ENCODE measurements at regions not wholly inside any gene's neighbourhood (a gene's known extent, or its start where the extent isn't known, plus 50 kb on each side); places are given as distances from the start of the nearest gene placed in this dataset.

DNA sequence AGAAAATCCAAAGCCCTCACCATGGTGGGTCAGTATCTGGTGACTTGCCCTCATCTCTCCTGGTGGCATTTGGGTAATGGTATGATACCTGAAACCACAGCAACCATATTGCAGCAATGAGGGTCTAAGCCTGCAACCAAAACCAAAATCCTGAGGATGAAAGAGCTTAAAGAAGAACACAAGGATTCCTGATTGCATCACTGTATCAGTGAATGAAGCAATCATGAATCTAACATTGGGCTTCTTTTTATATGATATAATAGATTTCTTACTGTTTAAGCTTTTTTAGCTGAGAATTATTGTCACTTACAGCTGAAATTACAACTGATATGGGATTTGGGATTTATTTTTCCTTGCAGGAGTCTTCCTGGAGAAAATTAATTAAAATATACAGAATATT lies 269.9 kb downstream of the MEF2C start:
- no peak for DNase-seq
- H3K4me3 Mint-ChIP-seq (ENCODE audit: low read depth, unreplicated experiment), result no peak overlapping the region
- no peak overlapping the region for H3K27ac Mint-ChIP-seq (ENCODE audit: unreplicated experiment)
- intact Hi-C loops (cut with micrococcal nuclease; ENCODE audit: unreplicated experiment), result no loop called here
- H3K4me1 Mint-ChIP-seq (ENCODE audit: low read depth, unreplicated experiment), result no peaks in the 10 kb centered on the region
- CTCF ChIA-PET, result no interaction called here
- TF ChIP-seq, protein P1, sequence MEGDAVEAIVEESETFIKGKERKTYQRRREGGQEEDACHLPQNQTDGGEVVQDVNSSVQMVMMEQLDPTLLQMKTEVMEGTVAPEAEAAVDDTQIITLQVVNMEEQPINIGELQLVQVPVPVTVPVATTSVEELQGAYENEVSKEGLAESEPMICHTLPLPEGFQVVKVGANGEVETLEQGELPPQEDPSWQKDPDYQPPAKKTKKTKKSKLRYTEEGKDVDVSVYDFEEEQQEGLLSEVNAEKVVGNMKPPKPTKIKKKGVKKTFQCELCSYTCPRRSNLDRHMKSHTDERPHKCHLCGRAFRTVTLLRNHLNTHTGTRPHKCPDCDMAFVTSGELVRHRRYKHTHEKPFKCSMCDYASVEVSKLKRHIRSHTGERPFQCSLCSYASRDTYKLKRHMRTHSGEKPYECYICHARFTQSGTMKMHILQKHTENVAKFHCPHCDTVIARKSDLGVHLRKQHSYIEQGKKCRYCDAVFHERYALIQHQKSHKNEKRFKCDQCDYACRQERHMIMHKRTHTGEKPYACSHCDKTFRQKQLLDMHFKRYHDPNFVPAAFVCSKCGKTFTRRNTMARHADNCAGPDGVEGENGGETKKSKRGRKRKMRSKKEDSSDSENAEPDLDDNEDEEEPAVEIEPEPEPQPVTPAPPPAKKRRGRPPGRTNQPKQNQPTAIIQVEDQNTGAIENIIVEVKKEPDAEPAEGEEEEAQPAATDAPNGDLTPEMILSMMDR (IDR thresholded peaks at IDR 0.05; ENCODE audit: unreplicated experiment), result no peak
- BruUV-seq (replicated peaks), result no TSS peak
- no peaks in the 10 kb centered on the region for H3K36me3 Mint-ChIP-seq (ENCODE audit: insufficient read depth, unreplicated experiment)
- H3K27me3 Mint-ChIP-seq (ENCODE audit: unreplicated experiment), result no peaks in the 10 kb centered on the region
- H3K9me3 Mint-ChIP-seq (ENCODE audit: low read depth, unreplicated experiment), result peaks cover 2% of the 10 kb centered on the region

DNA sequence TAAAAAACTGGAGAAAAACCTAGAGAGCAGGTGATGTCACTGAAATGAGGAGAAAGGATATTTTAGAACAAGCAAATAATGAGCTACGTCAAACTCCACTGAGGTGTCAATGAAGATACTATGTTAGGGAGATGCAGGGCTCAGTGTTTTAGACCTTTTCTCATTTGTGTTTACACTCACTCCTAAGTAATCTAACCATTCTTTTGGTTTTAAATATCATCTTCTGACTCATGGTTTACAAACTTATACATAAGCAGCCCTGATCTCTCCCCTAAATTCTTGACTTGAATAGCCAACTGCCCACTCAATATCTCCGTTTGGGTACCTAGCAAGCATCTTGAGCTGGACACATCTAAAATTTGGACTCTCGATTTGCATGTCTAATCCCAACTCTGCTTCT lies 272.4 kb downstream of the MEF2C start:
- no peaks in the 10 kb centered on the region for H3K36me3 Mint-ChIP-seq (ENCODE audit: insufficient read depth, unreplicated experiment)
- no peak overlapping the region for H3K4me3 Mint-ChIP-seq (ENCODE audit: low read depth, unreplicated experiment)
- DNase-seq, result no peak
- no peaks in the 10 kb centered on the region for H3K4me1 Mint-ChIP-seq (ENCODE audit: low read depth, unreplicated experiment)
- TF ChIP-seq, protein P1 (IDR thresholded peaks at IDR 0.05; ENCODE audit: unreplicated experiment), result no peak
- H3K27me3 Mint-ChIP-seq (ENCODE audit: unreplicated experiment), result no peaks in the 10 kb centered on the region
- no TSS peak for BruUV-seq (replicated peaks)
- peaks cover 2% of the 10 kb centered on the region for H3K9me3 Mint-ChIP-seq (ENCODE audit: low read depth, unreplicated experiment)
- CTCF ChIA-PET, result no interaction called here
- no peak overlapping the region for H3K27ac Mint-ChIP-seq (ENCODE audit: unreplicated experiment)
- intact Hi-C loops (cut with micrococcal nuclease; ENCODE audit: unreplicated experiment), result no loop called here

DNA sequence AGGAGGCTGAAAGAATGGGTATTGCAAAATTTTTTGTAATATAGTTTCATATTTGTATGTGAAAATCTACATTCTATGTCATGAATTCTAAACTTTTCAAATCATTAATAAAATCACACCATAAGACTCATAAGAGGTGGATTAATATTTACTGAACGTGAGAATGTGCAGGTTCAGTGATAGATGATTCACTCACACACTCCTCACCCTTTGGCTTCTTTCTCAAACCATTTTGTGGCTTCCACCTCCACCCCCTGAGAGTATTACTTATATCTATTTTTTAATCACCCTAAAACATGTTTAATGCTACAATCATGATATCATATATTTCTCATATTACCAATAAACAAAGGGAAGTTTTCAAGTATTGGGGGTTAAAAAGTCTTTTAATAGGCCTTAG lies 275.5 kb downstream of the MEF2C start:
- H3K27me3 Mint-ChIP-seq (ENCODE audit: unreplicated experiment), result no peaks in the 10 kb centered on the region
- no peaks in the 10 kb centered on the region for H3K4me1 Mint-ChIP-seq (ENCODE audit: low read depth, unreplicated experiment)
- H3K27ac Mint-ChIP-seq (ENCODE audit: unreplicated experiment), result no peak overlapping the region
- TF ChIP-seq, protein P1 (IDR thresholded peaks at IDR 0.05; ENCODE audit: unreplicated experiment), result no peak
- no peak for DNase-seq
- H3K4me3 Mint-ChIP-seq (ENCODE audit: low read depth, unreplicated experiment), result no peak overlapping the region
- CTCF ChIA-PET, result no interaction called here
- H3K36me3 Mint-ChIP-seq (ENCODE audit: insufficient read depth, unreplicated experiment), result no peaks in the 10 kb centered on the region
- peaks cover 2% of the 10 kb centered on the region for H3K9me3 Mint-ChIP-seq (ENCODE audit: low read depth, unreplicated experiment)
- no TSS peak for BruUV-seq (replicated peaks)
- intact Hi-C loops (cut with micrococcal nuclease; ENCODE audit: unreplicated experiment), result no loop called here

DNA sequence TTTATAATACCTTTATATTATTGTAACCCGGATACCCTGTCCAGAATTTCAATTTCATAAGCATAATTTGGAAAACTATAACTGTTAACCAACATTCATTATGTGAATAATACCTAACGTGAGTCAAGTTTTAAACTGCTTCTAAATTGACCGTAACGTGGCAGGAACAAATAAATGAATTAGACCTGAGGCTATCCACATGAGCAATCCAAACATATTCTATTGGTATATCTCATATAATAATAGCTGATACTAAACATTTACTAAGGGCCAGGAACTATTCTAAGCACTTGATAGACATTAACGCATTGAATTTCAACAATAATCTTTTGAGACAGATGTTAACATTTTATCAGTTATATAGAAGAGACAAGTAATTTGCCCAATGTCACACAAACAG lies 276.4 kb downstream of the MEF2C start:
- Mint-ChIP-seq H3K9me3 (ENCODE audit: low read depth, unreplicated experiment) (peaks cover 2% of the 10 kb centered on the region), H3K4me1 (ENCODE audit: low read depth, unreplicated experiment) (no peaks in the 10 kb centered on the region), H3K4me3 (ENCODE audit: low read depth, unreplicated experiment) (no peak overlapping the region), H3K27ac (ENCODE audit: unreplicated experiment) (no peak overlapping the region), H3K36me3 (ENCODE audit: insufficient read depth, unreplicated experiment) (no peaks in the 10 kb centered on the region), H3K27me3 (ENCODE audit: unreplicated experiment) (no peaks in the 10 kb centered on the region)
- TF ChIP-seq, protein P1 (IDR thresholded peaks at IDR 0.05; ENCODE audit: unreplicated experiment), result no peak
- CTCF ChIA-PET, result no interaction called here
- intact Hi-C loops (cut with micrococcal nuclease; ENCODE audit: unreplicated experiment), result no loop called here
- no peak for DNase-seq
- BruUV-seq (replicated peaks), result no TSS peak

DNA sequence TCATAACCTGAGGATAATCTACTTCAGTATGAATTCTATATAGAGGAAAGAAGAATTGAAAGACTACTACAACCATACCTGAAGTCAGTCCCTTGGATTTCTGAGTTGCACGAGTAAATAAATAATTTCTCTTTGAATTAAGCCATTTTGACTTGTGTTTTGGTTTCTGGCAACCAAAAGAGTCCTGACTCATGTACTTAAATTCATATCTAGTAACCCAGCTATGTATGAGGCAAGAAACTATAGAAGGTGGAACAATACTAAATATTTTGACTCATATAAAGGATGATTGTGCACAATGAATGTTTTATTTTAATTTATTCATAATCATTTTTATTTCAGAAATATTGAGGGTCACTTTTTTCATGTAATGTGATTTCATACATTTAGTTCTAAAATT lies 276.8 kb downstream of the MEF2C start:
- Mint-ChIP-seq H3K9me3 (ENCODE audit: low read depth, unreplicated experiment) (peaks cover 2% of the 10 kb centered on the region), H3K36me3 (ENCODE audit: insufficient read depth, unreplicated experiment) (no peaks in the 10 kb centered on the region), H3K4me1 (ENCODE audit: low read depth, unreplicated experiment) (no peaks in the 10 kb centered on the region), H3K4me3 (ENCODE audit: low read depth, unreplicated experiment) (no peak overlapping the region), H3K27me3 (ENCODE audit: unreplicated experiment) (no peaks in the 10 kb centered on the region), H3K27ac (ENCODE audit: unreplicated experiment) (no peak overlapping the region)
- TF ChIP-seq, protein P1 (IDR thresholded peaks at IDR 0.05; ENCODE audit: unreplicated experiment), result no peak
- CTCF ChIA-PET, result interaction anchor here (0.6 kb wide), 1 partner anchor 860 kb away, joined by 3 read pairs; no protein-coding TSS in a partner anchor
- intact Hi-C loops (cut with micrococcal nuclease; ENCODE audit: unreplicated experiment), result no loop called here
- no peak for DNase-seq
- BruUV-seq (replicated peaks), result no TSS peak
